HUES64 (cell line): ENCODE measurements at regions not wholly inside any gene's neighbourhood (a gene's known extent, or its start where the extent isn't known, plus 50 kb on each side); places are given as distances from the start of the nearest gene placed in this dataset.

Experiments
- H3K27ac ChIP-seq: 2 replicates; pipeline ENCODE4 v1.7.0; 2013; ENCODE audit warnings: low read depth, low read length, inconsistent platforms
- H3K27me3 ChIP-seq: 2 replicates; pipeline ENCODE4 v1.6.1; 2013; ENCODE audit warnings: mild to moderate bottlenecking, low read length; ENCODE audit not compliant: insufficient read depth
- H3K36me3 ChIP-seq: 2 replicates; pipeline ENCODE4 v1.6.1; 2013; ENCODE audit warnings: mild to moderate bottlenecking, low read length; ENCODE audit not compliant: insufficient read depth
- H3K4me1 ChIP-seq: 2 replicates; pipeline ENCODE4 v1.6.1; 2013; ENCODE audit warnings: mild to moderate bottlenecking, low read length, moderate library complexity; ENCODE audit not compliant: insufficient read depth
- H3K4me3 ChIP-seq: 2 replicates; pipeline ENCODE4 v1.5.1; 2013; ENCODE audit warnings: mild to moderate bottlenecking, low read length, moderate library complexity
- H3K9ac ChIP-seq: 2 replicates; pipeline ENCODE4 v1.6.1; 2013; ENCODE audit warnings: mild to moderate bottlenecking, low read depth, low read length
- H3K9me3 ChIP-seq: 2 replicates; pipeline ENCODE4 v1.6.1; 2013; ENCODE audit warnings: low read depth, low read length; ENCODE audit not compliant: insufficient read depth
- WGBS: fragments of 150-250, 120-280 bp; methylation state at CpG from one replicate; pipeline ENCODE4 v1.1.7; 2013; ENCODE audit warnings: missing lambda C conversion rate; 5-methylcytosine and 5-hydroxymethylcytosine counted together

DNA sequence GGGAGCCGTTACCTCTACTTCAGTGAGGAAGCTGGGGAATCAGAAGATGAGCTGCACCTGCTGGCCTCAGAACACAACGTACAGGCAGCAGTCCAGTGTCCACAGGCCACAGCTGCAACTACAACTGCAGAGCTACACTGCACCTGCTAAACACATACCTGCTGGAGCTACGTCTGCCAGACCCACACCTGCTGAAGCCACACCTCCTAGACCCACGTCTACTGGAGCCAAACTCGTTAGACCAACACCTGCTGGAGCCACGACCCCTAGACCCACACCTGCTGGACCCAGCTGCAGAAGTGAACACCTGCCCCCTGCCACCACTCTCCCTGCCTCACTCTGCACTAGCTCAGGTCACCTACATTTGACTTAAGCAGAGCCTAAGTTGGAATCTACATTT is 169.9 kb downstream of the USP12 start:
- H3K27ac ChIP-seq, result no peak overlapping the region
- peaks cover 4% of the 10 kb centered on the region; the same call in 1 of the 2 replicates for H3K4me1 ChIP-seq
- peaks cover 3% of the 10 kb centered on the region; the same call in 1 of the 2 replicates for H3K9me3 ChIP-seq
- peaks cover 15% of the 10 kb centered on the region for H3K27me3 ChIP-seq
- 75% methylated on average over 6 of the region's 6 CpGs for WGBS
- H3K36me3 ChIP-seq, result no peaks in the 10 kb centered on the region
- H3K9ac ChIP-seq, result no peak overlapping the region
- no peak overlapping the region for H3K4me3 ChIP-seq

- no peak overlapping the region for H3K27ac ChIP-seq
These were observed 170.9 kb downstream of the USP12 start for GRCh38 chr13:27000686-27001085.

GRCh38 chr13:26999499-26999898 is 172.1 kb downstream of the USP12 start:
- Histone ChIP-seq H3K27ac (no peak overlapping the region), H3K9me3 (peaks cover 3% of the 10 kb centered on the region; the same call in 1 of the 2 replicates), H3K9ac (no peak overlapping the region), H3K27me3 (no peaks in the 10 kb centered on the region), H3K4me1 (no peaks in the 10 kb centered on the region), H3K36me3 (no peaks in the 10 kb centered on the region), H3K4me3 (no peak overlapping the region)
- WGBS, result 86% methylated on average over 7 of the region's 7 CpGs

More at GRCh38 chr13:27000686-27001085, 170.9 kb downstream of the USP12 start:
- no peak overlapping the region for H3K4me3 ChIP-seq
- peaks cover 4% of the 10 kb centered on the region for H3K27me3 ChIP-seq
- peaks cover under 1% of the 10 kb centered on the region; the same call in 1 of the 2 replicates for H3K4me1 ChIP-seq
- WGBS, result 85% methylated on average over 6 of the region's 6 CpGs
- H3K9me3 ChIP-seq, result peaks cover 3% of the 10 kb centered on the region; the same call in 1 of the 2 replicates
- H3K36me3 ChIP-seq, result no peaks in the 10 kb centered on the region
- no peak overlapping the region for H3K9ac ChIP-seq

DNA sequence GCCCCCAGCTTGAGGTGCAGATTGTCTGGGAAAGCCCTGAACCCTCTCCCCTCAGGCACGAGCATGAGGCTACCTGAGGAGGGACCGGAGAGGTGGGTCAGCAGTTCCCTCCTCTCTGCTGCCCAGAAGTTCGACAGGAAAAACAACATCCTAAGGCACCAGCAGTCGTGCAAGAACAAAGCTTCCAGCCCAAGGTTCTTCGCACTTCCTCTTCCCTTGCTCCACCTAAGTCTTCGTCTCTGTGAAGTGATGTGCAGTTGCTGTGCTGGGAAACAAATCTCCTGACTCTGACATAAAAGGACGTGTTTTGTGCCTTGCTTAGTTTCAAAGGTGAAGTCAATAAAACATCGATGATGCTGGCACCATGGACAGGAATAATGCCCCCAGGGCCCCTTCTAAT is 173.3 kb downstream of the USP12 start:
- 84% methylated on average over 8 of the region's 8 CpGs for WGBS
- Histone ChIP-seq H3K4me3 (no peak overlapping the region), H3K4me1 (no peaks in the 10 kb centered on the region), H3K27ac (no peak overlapping the region), H3K36me3 (no peaks in the 10 kb centered on the region), H3K9me3 (peaks cover 2% of the 10 kb centered on the region; the same call in 1 of the 2 replicates), H3K27me3 (no peaks in the 10 kb centered on the region), H3K9ac (no peak overlapping the region)

GRCh38 chr13:26996965-26997752 is 174.5 kb downstream of the USP12 start:
- no peak overlapping the region for H3K27ac ChIP-seq
- no peak overlapping the region for H3K9ac ChIP-seq
- no peaks in the 10 kb centered on the region; the same call in 1 of the 2 replicates for H3K9me3 ChIP-seq
- no peaks in the 10 kb centered on the region for H3K4me1 ChIP-seq
- 88% methylated on average over 6 of the region's 6 CpGs for whole genome bisulfite sequencing
- H3K36me3 ChIP-seq, result no peaks in the 10 kb centered on the region
- H3K4me3 ChIP-seq, result no peak overlapping the region
- H3K27me3 ChIP-seq, result no peaks in the 10 kb centered on the region

- Histone ChIP-seq H3K27ac (no peak overlapping the region), H3K27me3 (no peaks in the 10 kb centered on the region), H3K36me3 (no peaks in the 10 kb centered on the region), H3K4me3 (no peak overlapping the region), H3K9ac (no peak overlapping the region), H3K4me1 (no peaks in the 10 kb centered on the region), H3K9me3 (no peaks in the 10 kb centered on the region; the same call in 1 of the 2 replicates)
- 90% methylated on average over 3 of the region's 3 CpGs for WGBS
These were observed 176.5 kb downstream of the USP12 start for GRCh38 chr13:26995159-26995558.

GRCh38 chr13:26993780-26994179 is 177.8 kb downstream of the USP12 start:
- Histone ChIP-seq H3K4me1 (no peaks in the 10 kb centered on the region), H3K27ac (no peak overlapping the region), H3K27me3 (no peaks in the 10 kb centered on the region), H3K9me3 (no peaks in the 10 kb centered on the region; the same call in 1 of the 2 replicates), H3K36me3 (no peaks in the 10 kb centered on the region), H3K9ac (no peak overlapping the region), H3K4me3 (no peak overlapping the region)
- 97% methylated on average over 3 of the region's 3 CpGs for WGBS

- Histone ChIP-seq H3K4me1 (no peaks in the 10 kb centered on the region), H3K27me3 (no peaks in the 10 kb centered on the region), H3K27ac (no peak overlapping the region), H3K9me3 (no peaks in the 10 kb centered on the region; the same call in 1 of the 2 replicates), H3K36me3 (no peaks in the 10 kb centered on the region), H3K9ac (no peak overlapping the region), H3K4me3 (no peak overlapping the region)
- WGBS, result 89% methylated on average over 4 of the region's 4 CpGs
These were observed 178.5 kb downstream of the USP12 start for GRCh38 chr13:26992951-26993719.

DNA sequence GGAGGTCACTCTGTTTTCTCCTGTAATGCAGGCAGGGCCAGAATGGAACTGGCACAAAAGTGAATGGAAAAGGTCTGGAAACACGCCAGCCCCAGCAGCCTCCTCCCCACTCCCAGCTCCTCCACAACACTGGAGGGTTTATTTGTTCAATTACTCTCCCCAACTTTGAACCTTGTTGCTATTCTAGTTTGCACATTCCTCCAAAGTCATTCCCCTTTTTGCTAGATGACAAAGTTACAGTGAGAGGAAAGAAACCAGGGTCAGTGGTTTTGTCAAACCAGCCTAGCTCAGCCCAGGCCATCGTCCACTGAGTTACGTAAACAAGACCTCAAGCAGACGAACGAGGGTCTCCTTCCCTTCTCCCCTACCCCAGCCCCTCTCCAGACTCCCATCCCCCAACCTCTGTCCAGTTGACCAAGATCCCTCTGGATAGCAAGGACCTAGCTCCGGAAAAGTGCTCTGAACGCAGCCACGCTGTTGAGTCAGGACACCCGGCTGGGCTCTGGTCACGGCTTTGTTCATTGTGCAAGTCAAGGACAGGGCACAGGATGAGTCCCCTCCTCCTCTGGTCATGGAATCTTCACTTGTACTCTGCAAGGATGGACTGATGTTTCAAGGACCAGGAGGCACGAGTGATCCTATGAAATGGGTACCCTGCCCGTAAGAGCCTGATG is 180.0 kb downstream of the USP12 start:
- WGBS, result 92% methylated on average over 12 of the region's 12 CpGs
- Histone ChIP-seq H3K9me3 (no peaks in the 10 kb centered on the region; the same call in 1 of the 2 replicates), H3K4me3 (no peak overlapping the region), H3K27me3 (no peaks in the 10 kb centered on the region), H3K36me3 (no peaks in the 10 kb centered on the region), H3K4me1 (no peaks in the 10 kb centered on the region), H3K27ac (no peak overlapping the region), H3K9ac (no peak overlapping the region)

- WGBS, result 89% methylated on average over 16 of the region's 16 CpGs
- no peak overlapping the region for H3K27ac ChIP-seq
These were observed 181.5 kb downstream of the USP12 start for GRCh38 chr13:26989957-26990713.

More at GRCh38 chr13:26989957-26990713, 181.5 kb downstream of the USP12 start:
- Histone ChIP-seq H3K36me3 (no peaks in the 10 kb centered on the region), H3K27me3 (no peaks in the 10 kb centered on the region), H3K4me3 (no peak overlapping the region), H3K9me3 (no peaks in the 10 kb centered on the region), H3K9ac (no peak overlapping the region), H3K4me1 (no peaks in the 10 kb centered on the region)
